ENCODE measurements at regions not wholly inside any gene's neighbourhood (a gene's known extent, or its start where the extent isn't known, plus 50 kb on each side); places are given as distances from the start of the nearest gene placed in this dataset.

DNA sequence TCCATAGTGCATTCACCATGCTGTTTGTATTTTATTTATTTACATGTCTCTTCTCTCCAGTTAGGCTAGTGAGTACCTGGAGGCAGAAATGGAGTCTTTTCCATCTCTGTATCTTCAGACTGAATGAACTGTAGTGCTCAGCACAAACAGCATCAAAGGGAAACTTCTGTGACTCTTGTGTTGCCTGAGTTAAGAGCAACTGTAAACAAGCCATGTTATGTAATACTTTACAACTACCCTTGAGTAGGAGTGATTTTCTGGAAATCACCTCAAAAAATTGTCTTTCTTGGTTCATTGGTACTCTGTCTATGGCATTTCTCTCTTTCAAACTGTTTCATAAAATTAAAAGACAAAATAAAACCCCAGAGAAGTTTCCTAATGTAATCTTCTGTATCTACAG is 258.3 kb downstream of the CGGBP1 start:
- H3K4me2 ChIP-seq (ENCODE audit: insufficient read depth, insufficient read length, low read length): no peak overlapping the region
- H3K9ac ChIP-seq (ENCODE audit: extremely low read depth, insufficient read length, low read length): no peak overlapping the region
- no peaks in the 10 kb centered on the region for H3K79me1 ChIP-seq (ENCODE audit: insufficient read depth, low read depth, low read length, poor library complexity, severe bottlenecking)
- H2AK5ac ChIP-seq (ENCODE audit: insufficient read length, low read length): no peak overlapping the region
- no peak overlapping the region for H2BK15ac ChIP-seq (ENCODE audit: low read depth, low read length)
- Mint-ChIP-seq H3K27ac (no peak overlapping the region), H3K27me3 (ENCODE audit: low read depth) (peaks cover 8% of the 10 kb centered on the region), H3K36me3 (ENCODE audit: insufficient read depth in 1 of 3, low read depth in 3 of 3) (no peaks in the 10 kb centered on the region), H3K4me1 (peaks cover 11 to 12% of the 10 kb centered on the region in 2 experiments), H3K4me3 (no peak overlapping the region), H3K9me3 (no peaks in the 10 kb centered on the region)
- no peak overlapping the region for H3K27ac ChIP-seq (ENCODE audit: insufficient read length, low read depth, low read length)
- no peak overlapping the region for H4K8ac ChIP-seq (replicated peaks; ENCODE audit: insufficient read length, low read depth, low read length)
- no peak overlapping the region for H3T11ph ChIP-seq (ENCODE audit: low read length)
- H2BK5ac ChIP-seq (ENCODE audit: insufficient read length, low read length): no peak overlapping the region
- no peaks in the 10 kb centered on the region for H3K79me2 ChIP-seq (ENCODE audit: insufficient read depth, low read length)
- H2AFZ ChIP-seq (ENCODE audit: low read length): no peak overlapping the region
- no peak overlapping the region for H3K14ac ChIP-seq (ENCODE audit: insufficient read depth, low read length)
- no peaks in the 10 kb centered on the region for H3K23me2 ChIP-seq (ENCODE audit: insufficient read length, low read depth, low read length, poor library complexity, severe bottlenecking)
- H3K56ac ChIP-seq (ENCODE audit: insufficient read length, low read depth, low read length): no peak overlapping the region
- no peaks in the 10 kb centered on the region for H3K27me3 ChIP-seq (ENCODE audit: insufficient read depth, low read length)
- no peaks in the 10 kb centered on the region for H4K20me1 ChIP-seq (ENCODE audit: control insufficient read depth, insufficient read depth, insufficient read length)
- TF ChIP-seq, protein P1, sequence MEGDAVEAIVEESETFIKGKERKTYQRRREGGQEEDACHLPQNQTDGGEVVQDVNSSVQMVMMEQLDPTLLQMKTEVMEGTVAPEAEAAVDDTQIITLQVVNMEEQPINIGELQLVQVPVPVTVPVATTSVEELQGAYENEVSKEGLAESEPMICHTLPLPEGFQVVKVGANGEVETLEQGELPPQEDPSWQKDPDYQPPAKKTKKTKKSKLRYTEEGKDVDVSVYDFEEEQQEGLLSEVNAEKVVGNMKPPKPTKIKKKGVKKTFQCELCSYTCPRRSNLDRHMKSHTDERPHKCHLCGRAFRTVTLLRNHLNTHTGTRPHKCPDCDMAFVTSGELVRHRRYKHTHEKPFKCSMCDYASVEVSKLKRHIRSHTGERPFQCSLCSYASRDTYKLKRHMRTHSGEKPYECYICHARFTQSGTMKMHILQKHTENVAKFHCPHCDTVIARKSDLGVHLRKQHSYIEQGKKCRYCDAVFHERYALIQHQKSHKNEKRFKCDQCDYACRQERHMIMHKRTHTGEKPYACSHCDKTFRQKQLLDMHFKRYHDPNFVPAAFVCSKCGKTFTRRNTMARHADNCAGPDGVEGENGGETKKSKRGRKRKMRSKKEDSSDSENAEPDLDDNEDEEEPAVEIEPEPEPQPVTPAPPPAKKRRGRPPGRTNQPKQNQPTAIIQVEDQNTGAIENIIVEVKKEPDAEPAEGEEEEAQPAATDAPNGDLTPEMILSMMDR (conservative IDR thresholded peaks at IDR 0.05): no peak
- H3K4ac ChIP-seq (ENCODE audit: low read depth, low read length): no peak overlapping the region
- DNase-seq: no peak
- H4K91ac ChIP-seq (ENCODE audit: insufficient read length, low read depth, low read length): no peak overlapping the region
- H3K9me3 ChIP-seq (ENCODE audit: control insufficient read depth, low read depth, low read length): no peaks in the 10 kb centered on the region
- no peak overlapping the region for H4K5ac ChIP-seq (ENCODE audit: insufficient read length, low read depth, low read length)
- H2BK20ac ChIP-seq (ENCODE audit: low read depth, low read length, poor library complexity, severe bottlenecking): no peak overlapping the region
- no peak overlapping the region for H3K23ac ChIP-seq (ENCODE audit: insufficient read length, low read depth, low read length)
- H3K18ac ChIP-seq (ENCODE audit: insufficient read length, low read depth, low read length): no peak overlapping the region
- H3K4me1 ChIP-seq (ENCODE audit: insufficient read depth, low read length): no peaks in the 10 kb centered on the region
- H2BK12ac ChIP-seq (ENCODE audit: insufficient read length, low read depth, low read length): no peak overlapping the region
- H2BK120ac ChIP-seq (ENCODE audit: low read depth, low read length, poor library complexity, severe bottlenecking): no peak overlapping the region

Data from H9 (cell line).